Peyer's patch (tissue), 4 donors: ENCODE measurements at regions not wholly inside any gene's neighbourhood (a gene's known extent, or its start where the extent isn't known, plus 50 kb on each side); places are given as distances from the start of the nearest gene placed in this dataset.

Source experiments
- DNase-seq, 3 donors: peaks; one replicate each; pipeline ENCODE4 v3.0.0-alpha.2; 2017 to 2019
- H3K27ac ChIP-seq, 4 donors: fragments of 200-600 bp; sonication (generic); one replicate each; pipeline ENCODE4 v1.5.1; 2016 to 2019
- H3K27me3 ChIP-seq, 2 donors: fragments of 200-600 bp; sonication (generic); one replicate each; pipeline ENCODE4 v1.5.1; 2019
- H3K36me3 ChIP-seq, 3 donors: fragments of 200-600 bp; sonication (generic); one replicate each; pipeline ENCODE4 v1.5.1; 2016 to 2019
- H3K4me1 ChIP-seq, 4 donors: fragments of 200-600 bp; sonication (generic); one replicate each; pipeline ENCODE4 v1.5.1; 2016 to 2019
- H3K4me3 ChIP-seq, 4 donors: fragments of 200-600 bp; sonication (generic); 1 replicate in 3 of 4; 2 replicates in 1 of 4; pipeline ENCODE4 v1.5.1; 2016 to 2019; ENCODE audit warnings: mild to moderate bottlenecking in 1 of 4
- H3K9me3 ChIP-seq, 4 donors: fragments of 200-600 bp; sonication (generic); one replicate each; pipeline ENCODE4 v1.5.1; 2016 to 2019; ENCODE audit warnings: mild to moderate bottlenecking in 1 of 4
- CTCF ChIP-seq, 6 experiments: fragments of 450-650 bp in 4 of 6; fragments of 200-600 bp in 2 of 6; sonication (generic) in 1 of 6; IDR thresholded peaks; one replicate each; pipeline ENCODE4 v1.5.1; 2017 to 2019; ENCODE audit warnings: antibody characterized with exemption in 6 of 6, mild to moderate bottlenecking in 3 of 6, moderate library complexity in 1 of 6
- POLR2A ChIP-seq, 2 donors: fragments of 450-650 bp; IDR thresholded peaks; one replicate each; pipeline ENCODE4 v1.5.1; 2017; ENCODE audit warnings: antibody characterized with exemption in 2 of 2, mild to moderate bottlenecking in 2 of 2, moderate library complexity in 2 of 2

GRCh38 chr13:85284349-85284748, 514.9 kb downstream of the SLITRK6 start:
- H3K4me3 ChIP-seq, result no peak overlapping the region
- no peak for TF ChIP-seq CTCF (IDR thresholded peaks at IDR 0.05)
- TF ChIP-seq POLR2A (IDR thresholded peaks at IDR 0.05), result no peak
- H3K4me1 ChIP-seq, result no peaks in the 10 kb centered on the region
- DNase-seq, result no peak
- no peaks in the 10 kb centered on the region for H3K9me3 ChIP-seq
- no peaks in the 10 kb centered on the region for H3K27me3 ChIP-seq
- H3K27ac ChIP-seq, result no peak overlapping the region
- H3K36me3 ChIP-seq, result no peaks in the 10 kb centered on the region

- Histone ChIP-seq H3K4me3 (no peak overlapping the region), H3K27ac (no peak overlapping the region), H3K27me3 (no peaks in the 10 kb centered on the region), H3K36me3 (no peaks in the 10 kb centered on the region), H3K4me1 (no peaks in the 10 kb centered on the region), H3K9me3 (no peaks in the 10 kb centered on the region)
- DNase-seq, result no peak
- TF ChIP-seq CTCF (IDR thresholded peaks at IDR 0.05) (no peak), POLR2A (IDR thresholded peaks at IDR 0.05) (no peak)
Measured at GRCh38 chr13:85283408-85283807, 515.8 kb downstream of the SLITRK6 start.

- TF ChIP-seq CTCF (IDR thresholded peaks at IDR 0.05), result no peak
- no peak for TF ChIP-seq POLR2A (IDR thresholded peaks at IDR 0.05)
Measured at GRCh38 chr13:85282876-85283275, 516.3 kb downstream of the SLITRK6 start.

GRCh38 chr13:85278851-85279250, 520.4 kb downstream of the SLITRK6 start:
- H3K27ac ChIP-seq, result no peak overlapping the region
- no peaks in the 10 kb centered on the region for H3K36me3 ChIP-seq
- no peaks in the 10 kb centered on the region for H3K4me1 ChIP-seq
- no peak for DNase-seq
- TF ChIP-seq CTCF (IDR thresholded peaks at IDR 0.05) (no peak), POLR2A (IDR thresholded peaks at IDR 0.05) (no peak)
- no peak overlapping the region for H3K4me3 ChIP-seq
- H3K9me3 ChIP-seq, result no peaks in the 10 kb centered on the region
- H3K27me3 ChIP-seq, result no peaks in the 10 kb centered on the region

More at GRCh38 chr13:85282876-85283275, 516.3 kb downstream of the SLITRK6 start:
- Histone ChIP-seq H3K27me3 (no peaks in the 10 kb centered on the region), H3K4me1 (no peaks in the 10 kb centered on the region), H3K9me3 (no peaks in the 10 kb centered on the region), H3K27ac (no peak overlapping the region), H3K4me3 (no peak overlapping the region), H3K36me3 (no peaks in the 10 kb centered on the region)
- DNase-seq, result no peak

- Histone ChIP-seq H3K27ac (no peak overlapping the region), H3K36me3 (no peaks in the 10 kb centered on the region), H3K4me1 (no peaks in the 10 kb centered on the region), H3K9me3 (no peaks in the 10 kb centered on the region), H3K27me3 (no peaks in the 10 kb centered on the region), H3K4me3 (no peak overlapping the region)
- no peak for TF ChIP-seq CTCF (IDR thresholded peaks at IDR 0.05)
- TF ChIP-seq POLR2A (IDR thresholded peaks at IDR 0.05), result no peak
- no peak for DNase-seq
Measured at GRCh38 chr13:85277748-85278147, 521.5 kb downstream of the SLITRK6 start.

- DNase-seq, result no peak
- no peaks in the 10 kb centered on the region for H3K4me1 ChIP-seq
- no peak overlapping the region for H3K27ac ChIP-seq
- no peaks in the 10 kb centered on the region for H3K9me3 ChIP-seq
- no peaks in the 10 kb centered on the region for H3K27me3 ChIP-seq
- no peaks in the 10 kb centered on the region for H3K36me3 ChIP-seq
- no peak overlapping the region for H3K4me3 ChIP-seq
- TF ChIP-seq CTCF (IDR thresholded peaks at IDR 0.05) (no peak), POLR2A (IDR thresholded peaks at IDR 0.05) (no peak)
Measured at GRCh38 chr13:85266771-85267170, 532.4 kb downstream of the SLITRK6 start.
